NCI-H2227 (cell line): ENCODE measurements at regions not wholly inside any gene's neighbourhood (a gene's known extent, or its start where the extent isn't known, plus 50 kb on each side); places are given as distances from the start of the nearest gene placed in this dataset.
"Not testable (repeated sequence)": the region's sequence is repeated elsewhere in the genome, so short reads cannot be mapped to it uniquely, and the experiment has no call there.

Experiments
- DNase-seq: peaks from one replicate; lab custom pipeline; 2025; ENCODE audit not compliant: unreplicated experiment; lab: John Stamatoyannopoulos, UW

GRCh38 chr9:88835772-88836171, 155.5 kb upstream of the S1PR3 start:
- DNase-seq, result no peak

GRCh38 chr9:88837731-88838130, 153.5 kb upstream of the S1PR3 start:
- no peak for DNase-seq

GRCh38 chr9:88849878-88850277, 141.4 kb upstream of the S1PR3 start:
- DNase-seq, result not testable (repeated sequence)

GRCh38 chr9:88852794-88853193, 138.5 kb upstream of the S1PR3 start:
- DNase-seq, result no peak

GRCh38 chr9:88870627-88871026, 120.6 kb upstream of the S1PR3 start:
- DNase-seq, result no peak

- DNase-seq, result no peak
Observed at GRCh38 chr9:88871669-88872068, 119.6 kb upstream of the S1PR3 start.

GRCh38 chr9:88872192-88872946, 118.9 kb upstream of the S1PR3 start:
- DNase-seq, result no peak

GRCh38 chr9:88873635-88874034, 117.6 kb upstream of the S1PR3 start:
- DNase-seq, result no peak

GRCh38 chr9:88874391-88874790, 116.9 kb upstream of the S1PR3 start:
- no peak for DNase-seq

- DNase-seq, result no peak
Observed at GRCh38 chr9:88875400-88876120, 115.7 kb upstream of the S1PR3 start.

GRCh38 chr9:88880199-88880598, 111.1 kb upstream of the S1PR3 start:
- no peak for DNase-seq

- not testable (repeated sequence) for DNase-seq
Observed at GRCh38 chr9:88884291-88884690, 107.0 kb upstream of the S1PR3 start.

GRCh38 chr9:88886762-88887161, 104.5 kb upstream of the S1PR3 start:
- not testable (repeated sequence) for DNase-seq

- no peak for DNase-seq
Observed at GRCh38 chr9:88889386-88889785, 101.9 kb upstream of the S1PR3 start.

GRCh38 chr9:88890546-88890945, 100.7 kb upstream of the S1PR3 start:
- DNase-seq, result no peak

- no peak for DNase-seq
Observed at GRCh38 chr9:88891040-88891439, 100.2 kb upstream of the S1PR3 start.

GRCh38 chr9:88892724-88893123, 98.5 kb upstream of the S1PR3 start:
- DNase-seq, result no peak

- no peak for DNase-seq
Observed at GRCh38 chr9:88897081-88897480, 94.2 kb upstream of the S1PR3 start.

- DNase-seq, result no peak
Observed at GRCh38 chr9:88898039-88898720, 93.1 kb upstream of the S1PR3 start.

- no peak for DNase-seq
Observed at GRCh38 chr9:88905506-88905905, 85.8 kb upstream of the S1PR3 start.

GRCh38 chr9:88915916-88916315, 75.4 kb upstream of the S1PR3 start:
- DNase-seq, result no peak

- no peak for DNase-seq
Observed at GRCh38 chr9:88916894-88917293, 74.4 kb upstream of the S1PR3 start.
